HepG2 (cell line): ENCODE measurements at regions not wholly inside any gene's neighbourhood (a gene's known extent, or its start where the extent isn't known, plus 50 kb on each side); places are given as distances from the start of the nearest gene placed in this dataset.

Source experiments
- ERF ChIP-seq: IDR thresholded peaks from 2 replicates; pipeline ENCODE4 v1.6.1; 2018; ENCODE audit warnings: missing biosample characterization, missing genetic modification reagents
- NBN ChIP-seq: fragments of 450-650 bp; conservative IDR thresholded peaks from 2 replicates; pipeline ENCODE4 v1.6.1; 2017
- RBAK ChIP-seq: sonication (generic); formaldehyde crosslinking; IDR thresholded peaks from 2 replicates; pipeline ENCODE4 v1.5.1; 2020; ENCODE audit warnings: mild to moderate bottlenecking, missing genetic modification reagents
- ZKSCAN5 ChIP-seq: sonication (generic); formaldehyde crosslinking; IDR thresholded peaks from 2 replicates; pipeline ENCODE4 v1.5.1; 2020; ENCODE audit warnings: mild to moderate bottlenecking, missing genetic modification reagents
- TF ChIP-seq, protein P1 (sequence below): IDR thresholded peaks from 2 replicates; pipeline ENCODE4 v1.6.1; 2016; ENCODE audit warnings: mild to moderate bottlenecking
- TF ChIP-seq, protein P2 (sequence below): sonication (generic); formaldehyde crosslinking; IDR thresholded peaks from 2 replicates; pipeline ENCODE4 v1.8.1; 2022; ENCODE audit warnings: mild to moderate bottlenecking, missing genetic modification reagents
- TF ChIP-seq, protein P3 (sequence below), 2 experiments: IDR thresholded peaks; 2 replicates each; pipeline ENCODE4 v1.6.1; 2011 to 2012; ENCODE audit warnings: low read length in 2 of 2, borderline replicate concordance in 1 of 2, low read depth in 1 of 2, mild to moderate bottlenecking in 1 of 2, moderate library complexity in 1 of 2

DNA sequence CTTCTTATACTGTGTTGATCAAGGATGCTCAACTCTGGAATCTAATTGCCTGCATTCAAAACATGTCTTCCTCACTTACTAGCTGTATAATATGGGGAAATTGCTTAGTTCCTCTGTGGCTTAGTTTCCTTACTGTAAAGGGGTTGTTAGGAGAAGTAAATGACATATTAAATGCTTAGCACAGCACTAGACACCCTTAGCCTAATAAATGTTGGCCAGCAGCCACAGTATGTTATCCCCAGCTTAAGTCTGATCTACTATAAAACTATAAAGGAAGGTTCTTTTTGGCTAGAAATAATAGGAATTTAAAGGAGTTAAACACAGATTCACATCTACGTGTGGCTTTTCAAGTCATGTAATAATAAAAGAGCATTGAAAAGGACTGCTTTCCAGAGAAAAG is 232.4 kb downstream of the PCSK1 start:
- TF ChIP-seq RBAK (CRISPR knock-in tag), result no peak
- no peak for TF ChIP-seq ERF (CRISPR knock-in tag)
- TF ChIP-seq, protein P1, sequence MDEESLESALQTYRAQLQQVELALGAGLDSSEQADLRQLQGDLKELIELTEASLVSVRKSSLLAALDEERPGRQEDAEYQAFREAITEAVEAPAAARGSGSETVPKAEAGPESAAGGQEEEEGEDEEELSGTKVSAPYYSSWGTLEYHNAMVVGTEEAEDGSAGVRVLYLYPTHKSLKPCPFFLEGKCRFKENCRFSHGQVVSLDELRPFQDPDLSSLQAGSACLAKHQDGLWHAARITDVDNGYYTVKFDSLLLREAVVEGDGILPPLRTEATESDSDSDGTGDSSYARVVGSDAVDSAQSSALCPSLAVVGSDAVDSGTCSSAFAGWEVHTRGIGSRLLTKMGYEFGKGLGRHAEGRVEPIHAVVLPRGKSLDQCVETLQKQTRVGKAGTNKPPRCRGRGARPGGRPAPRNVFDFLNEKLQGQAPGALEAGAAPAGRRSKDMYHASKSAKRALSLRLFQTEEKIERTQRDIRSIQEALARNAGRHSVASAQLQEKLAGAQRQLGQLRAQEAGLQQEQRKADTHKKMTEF (CRISPR knock-in tag), result no peak; the same call in 1 of the 2 replicates
- no peak for TF ChIP-seq ZKSCAN5
- TF ChIP-seq NBN, result no peak
- TF ChIP-seq, protein P2, sequence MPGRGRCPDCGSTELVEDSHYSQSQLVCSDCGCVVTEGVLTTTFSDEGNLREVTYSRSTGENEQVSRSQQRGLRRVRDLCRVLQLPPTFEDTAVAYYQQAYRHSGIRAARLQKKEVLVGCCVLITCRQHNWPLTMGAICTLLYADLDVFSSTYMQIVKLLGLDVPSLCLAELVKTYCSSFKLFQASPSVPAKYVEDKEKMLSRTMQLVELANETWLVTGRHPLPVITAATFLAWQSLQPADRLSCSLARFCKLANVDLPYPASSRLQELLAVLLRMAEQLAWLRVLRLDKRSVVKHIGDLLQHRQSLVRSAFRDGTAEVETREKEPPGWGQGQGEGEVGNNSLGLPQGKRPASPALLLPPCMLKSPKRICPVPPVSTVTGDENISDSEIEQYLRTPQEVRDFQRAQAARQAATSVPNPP (CRISPR knock-in tag), result no peak
- TF ChIP-seq, protein P3, sequence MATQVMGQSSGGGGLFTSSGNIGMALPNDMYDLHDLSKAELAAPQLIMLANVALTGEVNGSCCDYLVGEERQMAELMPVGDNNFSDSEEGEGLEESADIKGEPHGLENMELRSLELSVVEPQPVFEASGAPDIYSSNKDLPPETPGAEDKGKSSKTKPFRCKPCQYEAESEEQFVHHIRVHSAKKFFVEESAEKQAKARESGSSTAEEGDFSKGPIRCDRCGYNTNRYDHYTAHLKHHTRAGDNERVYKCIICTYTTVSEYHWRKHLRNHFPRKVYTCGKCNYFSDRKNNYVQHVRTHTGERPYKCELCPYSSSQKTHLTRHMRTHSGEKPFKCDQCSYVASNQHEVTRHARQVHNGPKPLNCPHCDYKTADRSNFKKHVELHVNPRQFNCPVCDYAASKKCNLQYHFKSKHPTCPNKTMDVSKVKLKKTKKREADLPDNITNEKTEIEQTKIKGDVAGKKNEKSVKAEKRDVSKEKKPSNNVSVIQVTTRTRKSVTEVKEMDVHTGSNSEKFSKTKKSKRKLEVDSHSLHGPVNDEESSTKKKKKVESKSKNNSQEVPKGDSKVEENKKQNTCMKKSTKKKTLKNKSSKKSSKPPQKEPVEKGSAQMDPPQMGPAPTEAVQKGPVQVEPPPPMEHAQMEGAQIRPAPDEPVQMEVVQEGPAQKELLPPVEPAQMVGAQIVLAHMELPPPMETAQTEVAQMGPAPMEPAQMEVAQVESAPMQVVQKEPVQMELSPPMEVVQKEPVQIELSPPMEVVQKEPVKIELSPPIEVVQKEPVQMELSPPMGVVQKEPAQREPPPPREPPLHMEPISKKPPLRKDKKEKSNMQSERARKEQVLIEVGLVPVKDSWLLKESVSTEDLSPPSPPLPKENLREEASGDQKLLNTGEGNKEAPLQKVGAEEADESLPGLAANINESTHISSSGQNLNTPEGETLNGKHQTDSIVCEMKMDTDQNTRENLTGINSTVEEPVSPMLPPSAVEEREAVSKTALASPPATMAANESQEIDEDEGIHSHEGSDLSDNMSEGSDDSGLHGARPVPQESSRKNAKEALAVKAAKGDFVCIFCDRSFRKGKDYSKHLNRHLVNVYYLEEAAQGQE (IDR thresholded peaks at IDR 0.05; ENCODE audit: borderline replicate concordance in 1 of 2, low read depth in 1 of 2, low read length in 2 of 2), result no peak
